GM20000 (cell line): ENCODE measurements at regions not wholly inside any gene's neighbourhood (a gene's known extent, or its start where the extent isn't known, plus 50 kb on each side); places are given as distances from the start of the nearest gene placed in this dataset.
"Not testable (repeated sequence)": the region's sequence is repeated elsewhere in the genome, so short reads cannot be mapped to it uniquely, and the experiment has no call there.

ENCODE experiments used
- DNase-seq: peaks from one replicate; pipeline ENCODE4 v3.0.0; 2012; ENCODE audit warnings: low spot score
- CTCF ChIP-seq: IDR thresholded peaks from 2 replicates; pipeline ENCODE4 v1.5.1; 2012; ENCODE audit warnings: mild to moderate bottlenecking, control low read depth; ENCODE audit errors: extremely low read depth, missing control alignments

GRCh38 chr1:199608414-199608813, 419.1 kb upstream of the NR5A2 start:
- DNase-seq: no peak
- no peak for TF ChIP-seq CTCF

GRCh38 chr1:199612976-199613774, 414.3 kb upstream of the NR5A2 start:
- no peak for DNase-seq

GRCh38 chr1:199616947-199617346, 410.6 kb upstream of the NR5A2 start:
- TF ChIP-seq CTCF: no peak
- no peak for DNase-seq

More at GRCh38 chr1:199612976-199613774, 414.3 kb upstream of the NR5A2 start:
- no peak for TF ChIP-seq CTCF

- TF ChIP-seq CTCF: no peak
- DNase-seq: no peak
Measured at GRCh38 chr1:199619223-199619622, 408.3 kb upstream of the NR5A2 start.

GRCh38 chr1:199626228-199626627, 401.3 kb upstream of the NR5A2 start:
- not testable (repeated sequence) for DNase-seq

GRCh38 chr1:199629624-199630023, 397.9 kb upstream of the NR5A2 start:
- no peak for DNase-seq
- TF ChIP-seq CTCF: no peak

GRCh38 chr1:199639453-199639852, 388.1 kb upstream of the NR5A2 start:
- TF ChIP-seq CTCF: no peak
- no peak for DNase-seq

GRCh38 chr1:199641531-199641930, 386.0 kb upstream of the NR5A2 start:
- TF ChIP-seq CTCF: no peak
- DNase-seq: no peak
